Left cardiac atrium (tissue), 4 donors: ENCODE measurements at regions not wholly inside any gene's neighbourhood (a gene's known extent, or its start where the extent isn't known, plus 50 kb on each side); places are given as distances from the start of the nearest gene placed in this dataset.

Experiments
- ATAC-seq, 2 donors: fragments of 200-7000 bp; cut with Tn5 transposase; one replicate each; pipeline ENCODE4 v1.9.1; 2020; ENCODE audit warnings: mild to moderate bottlenecking in 2 of 2, moderate library complexity in 2 of 2
- DNase-seq: peaks from one replicate; pipeline ENCODE4 v3.0.0-alpha.2; 2020
- intact Hi-C, 2 donors: fragments of 100-400 bp; cut with DNase I; formaldehyde crosslinking; loops; one replicate each; pipeline versions ENCODE4 v1.14.1 to v1.15.1; 2022 to 2023
- microRNA-seq, 2 donors: library from miRNA; unstranded; fragments of <30 nt; microRNA quantifications; one replicate each; pipeline ENCODE4 v1.2.0, GENCODE V29; 2020
- donor health status: DM: no; HTN: yes; CAD: no.
- donor health status: DM: no; HTN: yes; CAD: no; lungs with severe emphysema.
- donor health status: DM: yes; HTN: yes; CAD: no.
- donor health status: Dilated cardiomyopathy.

- no peak for DNase-seq
- no peak for ATAC-seq
- intact Hi-C loops, result no loop called here
These were observed 51.9 kb upstream of the CDIN1 start for GRCh38 chr15:36527235-36528162.

- intact Hi-C loops, result no loop called here
- ATAC-seq, result no peak
These were observed 50.0 kb upstream of the CDIN1 start for GRCh38 chr15:36529296-36530011.

More at GRCh38 chr15:36529296-36530011, 50.0 kb upstream of the CDIN1 start:
- DNase-seq, result no peak

Small RNAs in the stretch of these regions (microRNA-seq; reads per million reads assigned to microRNA genes)
- gene MIR4510, result 0 to 0.20 reads per million in 2 donors
